K562 (cell line): ENCODE measurements at regions not wholly inside any gene's neighbourhood (a gene's known extent, or its start where the extent isn't known, plus 50 kb on each side); places are given as distances from the start of the nearest gene placed in this dataset.

Experiments
- ATF3 ChIP-seq, 2 experiments: fragments of 450-650 bp in 1 of 2; sonication (generic) in 1 of 2; formaldehyde crosslinking in 1 of 2; IDR thresholded peaks in 1 of 2; conservative IDR thresholded peaks in 1 of 2; 2 replicates each; pipeline versions ENCODE4 v1.6.1 to v1.8.1; 2016 to 2023; ENCODE audit warnings: mild to moderate bottlenecking in 2 of 2, moderate library complexity in 2 of 2, inconsistent platforms in 1 of 2, missing genetic modification reagents in 1 of 2
- CHAMP1 ChIP-seq: fragments of 450-650 bp; IDR thresholded peaks from 2 replicates; pipeline ENCODE4 v1.6.1; 2016; ENCODE audit warnings: mild to moderate bottlenecking
- CUX1 ChIP-seq: fragments of 200-800 bp; sonication (Bioruptor generic); IDR thresholded peaks from 2 replicates; pipeline ENCODE4 v1.6.1; 2016; ENCODE audit warnings: missing genetic modification characterization, missing compliant biosample characterization
- HMGXB4 ChIP-seq: sonication (generic); formaldehyde crosslinking; IDR thresholded peaks from 2 replicates; pipeline ENCODE4 v1.8.1; 2023; ENCODE audit warnings: mild to moderate bottlenecking, missing genetic modification reagents
- ILF3 ChIP-seq: fragments of 450-650 bp; IDR thresholded peaks from 2 replicates; pipeline ENCODE4 v1.6.1; 2018; ENCODE audit warnings: antibody characterized with exemption, mild to moderate bottlenecking, moderate library complexity, borderline replicate concordance
- MTA1 ChIP-seq: fragments of 450-650 bp; IDR thresholded peaks from 2 replicates; pipeline ENCODE4 v1.6.1; 2017; ENCODE audit warnings: borderline replicate concordance
- PTTG1 ChIP-seq: fragments of 450-650 bp; IDR thresholded peaks from 2 replicates; pipeline ENCODE4 v1.6.1; 2016; ENCODE audit warnings: low read depth, mild to moderate bottlenecking, missing genetic modification characterization, missing compliant biosample characterization
- PYGO2 ChIP-seq: fragments of 450-650 bp; IDR thresholded peaks from 2 replicates; pipeline ENCODE4 v1.6.1; 2016; ENCODE audit warnings: mild to moderate bottlenecking, missing genetic modification characterization, moderate library complexity, missing compliant biosample characterization
- UBTF ChIP-seq, 2 experiments: IDR thresholded peaks; 2 replicates each; pipeline ENCODE4 v1.6.1; 2012; ENCODE audit warnings: improper control_type of control experiment in 2 of 2, low read depth in 2 of 2, low read length in 2 of 2, borderline replicate concordance in 1 of 2
- USF1 ChIP-seq: sonication (generic); formaldehyde crosslinking; IDR thresholded peaks from 2 replicates; pipeline ENCODE4 v1.9.0; 2022; ENCODE audit warnings: mild to moderate bottlenecking, missing genetic modification reagents

- TF ChIP-seq CUX1 = 0 out of 2 replicates have a peak, but pooled peaks have one; percentile 24
- no peak for TF ChIP-seq HMGXB4 (CRISPR knock-in tag)
- no peak for TF ChIP-seq ILF3
- peak in 1 of 2 experiments; percentile 94; a peak in 2 of 4 replicates for TF ChIP-seq UBTF (IDR thresholded peaks at IDR 0.05; ENCODE audit: borderline replicate concordance in 1 of 2, low read depth in 2 of 2, low read length in 2 of 2)
- TF ChIP-seq ATF3 (IDR thresholded peaks at IDR 0.05) = peak; percentile 78
- no peak for TF ChIP-seq ATF3 (CRISPR knock-in tag; conservative IDR thresholded peaks at IDR 0.05)
- no peak for TF ChIP-seq USF1 (CRISPR knock-in tag)
- no peak for TF ChIP-seq MTA1
- no peak for TF ChIP-seq PTTG1
- no peak for TF ChIP-seq PYGO2
- TF ChIP-seq CHAMP1 = no peak
Measured at GRCh38 chr3:57007521-57008460, 52.7 kb upstream of the SPATA12 start (continued).
